Tibial nerve (tissue), 4 donors: ENCODE measurements at regions not wholly inside any gene's neighbourhood (a gene's known extent, or its start where the extent isn't known, plus 50 kb on each side); places are given as distances from the start of the nearest gene placed in this dataset.

Experiments used
- CTCF ChIP-seq, 5 experiments: fragments of 200-600 bp in 3 of 5; fragments of 450-650 bp in 2 of 5; sonication (generic) in 3 of 5; IDR thresholded peaks; one replicate each; pipeline ENCODE4 v1.5.1; 2016 to 2019; ENCODE audit warnings: antibody characterized with exemption in 5 of 5, mild to moderate bottlenecking in 3 of 5, moderate library complexity in 2 of 5
- EP300 ChIP-seq, 2 donors: sonication (generic); formaldehyde crosslinking; IDR thresholded peaks; one replicate each; pipeline ENCODE4 v1.6.1; 2017; ENCODE audit warnings: antibody characterized with exemption in 2 of 2, mild to moderate bottlenecking in 1 of 2
- POLR2A ChIP-seq, 2 donors: fragments of 450-650 bp; IDR thresholded peaks; one replicate each; pipeline ENCODE4 v1.6.1; 2017; ENCODE audit warnings: antibody characterized with exemption in 2 of 2, mild to moderate bottlenecking in 2 of 2, moderate library complexity in 2 of 2

- TF ChIP-seq CTCF (IDR thresholded peaks at IDR 0.05) = no peak
- TF ChIP-seq POLR2A (IDR thresholded peaks at IDR 0.05) = no peak
- no peak for TF ChIP-seq EP300 (IDR thresholded peaks at IDR 0.05)
Measured at GRCh38 chr3:158936530-158937113, 134.8 kb downstream of the MFSD1 start.
